MM.1S (cell line): ENCODE measurements at regions not wholly inside any gene's neighbourhood (a gene's known extent, or its start where the extent isn't known, plus 50 kb on each side); places are given as distances from the start of the nearest gene placed in this dataset.

Experiments
- EZH2phosphoT487 ChIP-seq: fragments of 300-600 bp; sonication (generic); IDR thresholded peaks from 2 replicates; pipeline ENCODE4 v1.6.1; 2018; ENCODE audit warnings: antibody characterized with exemption, low read length
- TF ChIP-seq, protein P1 (sequence below): fragments of 300-600 bp; sonication (generic); IDR thresholded peaks from 2 replicates; pipeline ENCODE4 v1.5.1; 2016; ENCODE audit warnings: antibody characterized with exemption, low read length, mixed read lengths

DNA sequence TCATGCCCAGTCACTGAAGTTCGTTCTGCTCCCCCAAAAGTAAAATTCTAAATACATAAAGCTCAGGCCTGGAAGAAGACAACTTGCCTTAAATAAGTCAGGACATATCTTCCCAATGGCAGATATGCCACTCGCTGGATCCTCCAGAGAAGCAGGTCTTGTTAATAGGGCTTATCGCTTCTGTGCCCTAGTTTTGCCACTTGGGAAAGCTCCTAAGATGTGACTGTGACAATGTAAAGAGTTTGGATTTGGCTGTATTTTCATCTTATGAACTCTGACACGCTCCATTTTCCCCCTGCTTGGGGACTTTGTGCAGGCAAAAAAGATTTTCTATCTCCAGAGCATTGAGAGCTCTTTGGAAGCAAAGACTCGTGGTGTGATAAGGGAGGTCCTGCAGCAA is 279.9 kb downstream of the WDR11 start:
- TF ChIP-seq EZH2phosphoT487, result no peak
- TF ChIP-seq, protein P1, sequence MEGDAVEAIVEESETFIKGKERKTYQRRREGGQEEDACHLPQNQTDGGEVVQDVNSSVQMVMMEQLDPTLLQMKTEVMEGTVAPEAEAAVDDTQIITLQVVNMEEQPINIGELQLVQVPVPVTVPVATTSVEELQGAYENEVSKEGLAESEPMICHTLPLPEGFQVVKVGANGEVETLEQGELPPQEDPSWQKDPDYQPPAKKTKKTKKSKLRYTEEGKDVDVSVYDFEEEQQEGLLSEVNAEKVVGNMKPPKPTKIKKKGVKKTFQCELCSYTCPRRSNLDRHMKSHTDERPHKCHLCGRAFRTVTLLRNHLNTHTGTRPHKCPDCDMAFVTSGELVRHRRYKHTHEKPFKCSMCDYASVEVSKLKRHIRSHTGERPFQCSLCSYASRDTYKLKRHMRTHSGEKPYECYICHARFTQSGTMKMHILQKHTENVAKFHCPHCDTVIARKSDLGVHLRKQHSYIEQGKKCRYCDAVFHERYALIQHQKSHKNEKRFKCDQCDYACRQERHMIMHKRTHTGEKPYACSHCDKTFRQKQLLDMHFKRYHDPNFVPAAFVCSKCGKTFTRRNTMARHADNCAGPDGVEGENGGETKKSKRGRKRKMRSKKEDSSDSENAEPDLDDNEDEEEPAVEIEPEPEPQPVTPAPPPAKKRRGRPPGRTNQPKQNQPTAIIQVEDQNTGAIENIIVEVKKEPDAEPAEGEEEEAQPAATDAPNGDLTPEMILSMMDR, result no peak
